H1 (cell line): ENCODE measurements at regions not wholly inside any gene's neighbourhood (a gene's known extent, or its start where the extent isn't known, plus 50 kb on each side); places are given as distances from the start of the nearest gene placed in this dataset.

Experiments
- ASH2L ChIP-seq: fragments of 200-600, 300-600 bp; sonication (generic); IDR thresholded peaks from one replicate; pipeline ENCODE4 v1.7.1; 2017; ENCODE audit warnings: low read length
- CEBPB ChIP-seq: IDR thresholded peaks from 2 replicates; pipeline ENCODE4 v1.6.1; 2012; ENCODE audit warnings: low read depth, low read length
- GTF2F1 ChIP-seq: IDR thresholded peaks from 2 replicates; pipeline ENCODE4 v1.6.1; 2012; ENCODE audit warnings: low read depth, low read length, improper control_type of control experiment, borderline replicate concordance
- POLR2AphosphoS5 ChIP-seq: IDR thresholded peaks from 2 replicates; pipeline ENCODE4 v1.6.1; 2011; ENCODE audit warnings: low read depth, low read length
- TCF12 ChIP-seq: IDR thresholded peaks from 2 replicates; pipeline ENCODE4 v1.6.1; 2011; ENCODE audit warnings: low read depth, mild to moderate bottlenecking, low read length
- ZNF274 ChIP-seq: IDR thresholded peaks from 2 replicates; pipeline ENCODE4 v1.7.0; 2012; ENCODE audit warnings: low read length, borderline replicate concordance; ENCODE audit errors: extremely low read depth

- no peak for TF ChIP-seq GTF2F1
- no peak for TF ChIP-seq CEBPB
- TF ChIP-seq TCF12: no peak
- TF ChIP-seq POLR2AphosphoS5: no peak
- TF ChIP-seq ZNF274: no peak
- no peak for TF ChIP-seq ASH2L
Observed at GRCh38 chr5:54651482-54652076, 134.0 kb downstream of the SNX18 start (continued).
